HG03558 (cell line): ENCODE measurements at regions not wholly inside any gene's neighbourhood (a gene's known extent, or its start where the extent isn't known, plus 50 kb on each side); places are given as distances from the start of the nearest gene placed in this dataset.

Source experiments
- ATAC-seq: cut with Tn5 transposase; IDR thresholded peaks from one replicate; pipeline ENCODE4 v1.9.1; 2021; ENCODE audit warnings: moderate number of reproducible peaks; ENCODE audit not compliant: unreplicated experiment; ENCODE audit errors: extremely low read depth

DNA sequence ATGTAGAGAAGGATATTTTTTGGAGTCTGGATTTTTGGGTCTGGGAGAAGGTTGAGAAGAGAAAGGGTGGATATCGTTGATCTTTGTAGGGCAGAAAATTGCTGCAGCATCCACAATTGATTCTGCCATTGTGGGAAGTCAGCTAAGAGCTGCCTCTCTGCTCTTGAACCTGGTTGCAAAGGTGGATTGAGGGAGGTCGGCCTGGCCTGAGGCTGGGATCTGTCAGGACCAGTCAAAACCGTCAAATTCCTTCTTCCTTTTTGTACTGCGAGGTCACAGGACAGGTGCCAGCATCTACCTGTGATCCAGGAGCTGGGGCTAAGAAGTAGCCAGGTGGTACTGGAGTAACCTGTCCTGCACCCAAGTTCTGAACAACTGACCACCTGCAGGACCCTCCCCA is 93.7 kb downstream of the SHOX start:
- ATAC-seq = no peak

DNA sequence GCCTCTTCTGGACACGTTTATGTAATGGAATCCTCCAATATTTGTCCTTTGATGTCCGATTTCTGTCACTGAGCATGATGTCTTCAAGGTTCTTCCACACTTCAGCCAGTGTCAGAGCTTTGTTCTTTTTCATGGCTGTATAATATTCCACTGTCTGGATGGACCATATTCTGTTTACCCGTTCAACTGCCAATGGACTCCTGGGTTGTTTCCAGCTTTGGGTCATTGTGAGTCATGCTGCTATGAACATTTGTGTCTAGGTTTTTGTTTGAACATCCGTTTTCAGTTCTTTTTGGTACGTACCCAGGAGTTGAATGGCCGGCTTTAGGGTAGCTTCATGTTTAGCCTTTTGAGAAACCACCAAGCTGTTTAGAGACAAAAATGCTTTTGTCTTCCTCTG is 93.2 kb downstream of the SHOX start:
- no peak for ATAC-seq

DNA sequence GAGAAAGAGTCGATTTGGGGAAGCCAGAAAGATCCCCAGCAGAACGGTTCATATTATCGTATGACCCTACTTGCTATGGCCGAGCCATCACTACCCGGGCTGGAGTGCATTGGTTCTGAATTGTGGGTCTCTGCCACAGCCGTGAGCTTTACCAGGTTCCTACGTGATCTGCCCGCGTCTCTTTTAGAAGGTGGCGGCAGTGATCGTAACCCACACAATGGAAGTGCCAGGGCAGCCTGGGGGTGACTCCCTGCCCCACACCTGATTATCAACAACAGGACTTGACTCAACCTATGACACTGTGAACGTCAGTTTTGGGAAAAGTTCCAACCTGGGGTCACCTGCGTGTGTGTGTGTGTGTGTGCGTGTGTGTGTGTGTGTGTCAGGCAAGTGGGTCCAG is 90.8 kb downstream of the SHOX start:
- ATAC-seq = no peak

DNA sequence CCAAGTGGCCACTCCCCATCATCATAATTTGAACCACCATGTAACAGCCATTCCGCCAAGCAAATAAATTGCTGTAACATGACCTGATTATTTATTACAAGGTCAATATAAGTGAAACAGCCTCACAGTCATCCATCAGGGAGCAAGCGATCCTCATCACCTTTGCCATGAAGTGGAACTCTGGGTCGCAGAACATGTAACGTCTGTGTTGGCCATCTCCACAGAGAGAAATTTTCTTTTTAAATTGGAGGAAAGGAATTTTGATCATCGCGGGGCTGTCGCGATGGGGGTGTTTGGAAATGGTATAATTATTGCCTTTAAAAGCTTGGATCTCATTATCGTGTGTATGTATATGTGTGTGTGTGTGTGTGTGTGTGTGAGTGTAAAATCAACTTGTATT is 90.2 kb downstream of the SHOX start:
- no peak for ATAC-seq

DNA sequence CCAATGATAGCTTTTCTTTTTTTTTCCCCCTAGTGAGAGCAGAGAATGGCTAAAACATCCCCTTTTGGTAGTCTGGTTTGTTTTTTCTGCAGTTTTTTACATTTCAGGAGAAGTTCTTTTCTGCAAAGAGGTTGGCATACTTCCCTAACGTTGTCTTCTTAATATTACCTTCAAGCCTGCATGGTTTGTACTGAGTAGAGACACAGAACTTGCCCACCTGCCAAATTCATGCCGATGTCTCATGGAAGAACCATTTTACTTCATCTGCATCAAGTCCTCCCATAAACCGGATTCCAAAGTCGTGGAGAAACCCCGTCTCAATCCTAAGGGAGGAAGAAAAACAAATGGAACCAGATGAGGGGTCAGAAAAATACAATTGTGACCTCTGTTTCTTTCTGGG is 89.7 kb downstream of the SHOX start:
- ATAC-seq = no peak

DNA sequence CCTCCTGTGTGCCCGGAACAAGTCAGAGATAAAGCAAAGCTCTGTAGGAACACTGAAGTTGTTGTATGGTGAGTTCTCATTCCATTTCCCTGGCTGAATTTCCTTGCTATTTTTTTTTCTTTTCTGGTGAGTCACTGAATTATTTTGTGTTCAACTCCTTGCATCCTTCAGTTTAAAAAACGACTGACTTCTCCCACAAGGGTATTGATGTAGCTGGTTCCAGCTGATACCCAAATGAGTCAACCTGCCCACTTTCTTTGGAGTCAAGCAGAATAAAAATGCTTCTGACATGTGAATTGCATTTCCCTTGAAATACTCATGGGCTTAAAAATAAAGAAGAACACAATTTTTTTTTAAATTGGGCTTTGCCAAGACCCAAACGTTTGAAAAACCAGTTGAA is 85.5 kb downstream of the SHOX start:
- no peak for ATAC-seq

DNA sequence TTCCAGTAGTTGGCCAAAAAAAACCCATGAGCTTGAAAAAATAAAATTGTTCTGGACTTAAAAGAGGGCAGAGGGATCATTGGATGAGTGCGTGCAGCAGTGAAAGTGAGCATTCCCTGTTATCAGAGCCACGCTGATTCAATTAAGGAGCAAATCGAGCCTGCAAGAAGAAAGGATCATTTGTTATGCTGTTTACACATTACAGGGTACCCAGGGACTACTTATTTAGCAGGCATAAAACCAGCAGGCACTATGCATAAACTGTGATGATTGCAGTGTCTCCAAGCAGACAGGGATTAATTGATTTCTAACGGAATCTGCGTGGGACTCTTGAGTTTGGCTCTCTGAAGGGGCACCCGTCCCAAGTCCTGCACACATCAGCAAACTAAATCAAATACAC is 83.5 kb downstream of the SHOX start:
- ATAC-seq = no peak
